ENCODE measurements at regions not wholly inside any gene's neighbourhood (a gene's known extent, or its start where the extent isn't known, plus 50 kb on each side); places are given as distances from the start of the nearest gene placed in this dataset.

DNA sequence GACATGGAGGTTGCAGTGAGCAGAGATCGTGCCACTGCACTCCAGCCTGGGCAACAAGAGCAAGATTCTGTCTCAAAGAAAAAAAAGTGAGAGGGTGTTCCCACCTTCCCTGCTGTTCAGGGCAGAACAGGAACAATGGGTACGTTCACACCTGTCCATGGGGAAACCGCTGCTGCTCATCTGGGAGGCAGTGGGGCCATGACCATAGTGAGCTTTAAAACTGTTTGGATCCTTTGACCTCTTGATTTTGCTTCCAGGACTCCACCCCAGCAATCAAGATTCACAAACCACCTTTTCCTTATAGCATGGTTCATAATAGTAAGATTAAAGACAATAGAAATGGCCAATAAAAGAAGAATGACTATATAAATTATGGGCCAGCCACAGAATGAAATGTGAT is 209.2 kb downstream of the ARL4C start:
- TF ChIP-seq CTCF (conservative IDR thresholded peaks at IDR 0.05 in 1 of 2, IDR thresholded peaks at IDR 0.05 in 1 of 2; ENCODE audit: low read depth in 1 of 2, low read length in 2 of 2): no peak
- TF ChIP-seq EZH2 (IDR thresholded peaks at IDR 0.05; ENCODE audit: low read length, missing control alignments): no peak

All from fibroblast of lung (primary cell).